ENCODE measurements at regions not wholly inside any gene's neighbourhood (a gene's known extent, or its start where the extent isn't known, plus 50 kb on each side); places are given as distances from the start of the nearest gene placed in this dataset.

- ChIA-PET CTCF (ENCODE audit: low intra/inter-chr PET ratio, low total read pairs) (no interaction called here), POLR2A (no interaction called here)
- intact Hi-C loops (cut with micrococcal nuclease; ENCODE audit: unreplicated experiment) = no loop called here
- no peaks in the 10 kb centered on the region for H3K79me2 ChIP-seq (ENCODE audit: insufficient read depth, low read length)
- no peaks in the 10 kb centered on the region for H4K20me1 ChIP-seq (ENCODE audit: insufficient read depth, low read length)
- ATAC-seq (no peak), DNase-seq (ENCODE audit: low spot score) (no peak), FAIRE-seq (no peak)
- no peaks in the 10 kb centered on the region for H3K27me3 ChIP-seq (ENCODE audit: control insufficient read depth in 1 of 2, insufficient read depth in 2 of 2, low read length in 2 of 2)
- H3K9ac ChIP-seq (ENCODE audit: insufficient read depth, low read depth, low read length) = no peak overlapping the region
- H3K27ac ChIP-seq (ENCODE audit: extremely low read length, insufficient read depth, low read length) = no peak overlapping the region
- in situ Hi-C loops (cut with HindIII; ENCODE audit: extremely low pct_ligation_motif_present, low pct_unique_long_range_greater_than_20kb) = no loop called here
- H3K4me3 ChIP-seq (replicated peaks in 1 of 3; ENCODE audit: insufficient read depth in 1 of 3, low read depth in 2 of 3, low read length in 3 of 3) = no peak overlapping the region
- 2% methylated on average over 2 of the region's 2 CpGs for WGBS (ENCODE audit: low lambda C conversion rate)
- no peaks in the 10 kb centered on the region for H3K4me1 ChIP-seq (ENCODE audit: insufficient read depth, low read length)
- no peaks in the 10 kb centered on the region for H3K36me3 ChIP-seq (replicated peaks in 1 of 2; ENCODE audit: control insufficient read depth in 1 of 2, insufficient read depth in 2 of 2, low read length in 2 of 2)
- H3K9me3 ChIP-seq (ENCODE audit: low read length) = no peaks in the 10 kb centered on the region
- BruUV-seq (replicated peaks) = no TSS peak
- H2AFZ ChIP-seq (ENCODE audit: low read length) = no peak overlapping the region
- H3K4me2 ChIP-seq (ENCODE audit: low read depth, low read length) = no peak overlapping the region
- TF ChIP-seq SMARCE1 (IDR thresholded peaks at IDR 0.05; ENCODE audit: borderline replicate concordance) (no peak), NFYB (CRISPR knock-in tag; IDR thresholded peaks at IDR 0.05) (no peak), ZNF124 (CRISPR knock-in tag; IDR thresholded peaks at IDR 0.05) (no peak), ZNF704 (CRISPR knock-in tag; IDR thresholded peaks at IDR 0.05; ENCODE audit: borderline replicate concordance) (no peak), FOXA1 (IDR thresholded peaks at IDR 0.05) (no peak), FOXA1 (CRISPR knock-in tag; IDR thresholded peaks at IDR 0.05) (no peak), MTA1 (CRISPR knock-in tag; IDR thresholded peaks at IDR 0.05; ENCODE audit: borderline replicate concordance) (no peak), NCOR1 (IDR thresholded peaks at IDR 0.05; ENCODE audit: borderline replicate concordance, low read length) (no peak), ZNF576 (CRISPR knock-in tag; IDR thresholded peaks at IDR 0.05) (no peak), ZNF589 (CRISPR knock-in tag; conservative IDR thresholded peaks at IDR 0.05) (no peak)
- TF ChIP-seq, protein P1, sequence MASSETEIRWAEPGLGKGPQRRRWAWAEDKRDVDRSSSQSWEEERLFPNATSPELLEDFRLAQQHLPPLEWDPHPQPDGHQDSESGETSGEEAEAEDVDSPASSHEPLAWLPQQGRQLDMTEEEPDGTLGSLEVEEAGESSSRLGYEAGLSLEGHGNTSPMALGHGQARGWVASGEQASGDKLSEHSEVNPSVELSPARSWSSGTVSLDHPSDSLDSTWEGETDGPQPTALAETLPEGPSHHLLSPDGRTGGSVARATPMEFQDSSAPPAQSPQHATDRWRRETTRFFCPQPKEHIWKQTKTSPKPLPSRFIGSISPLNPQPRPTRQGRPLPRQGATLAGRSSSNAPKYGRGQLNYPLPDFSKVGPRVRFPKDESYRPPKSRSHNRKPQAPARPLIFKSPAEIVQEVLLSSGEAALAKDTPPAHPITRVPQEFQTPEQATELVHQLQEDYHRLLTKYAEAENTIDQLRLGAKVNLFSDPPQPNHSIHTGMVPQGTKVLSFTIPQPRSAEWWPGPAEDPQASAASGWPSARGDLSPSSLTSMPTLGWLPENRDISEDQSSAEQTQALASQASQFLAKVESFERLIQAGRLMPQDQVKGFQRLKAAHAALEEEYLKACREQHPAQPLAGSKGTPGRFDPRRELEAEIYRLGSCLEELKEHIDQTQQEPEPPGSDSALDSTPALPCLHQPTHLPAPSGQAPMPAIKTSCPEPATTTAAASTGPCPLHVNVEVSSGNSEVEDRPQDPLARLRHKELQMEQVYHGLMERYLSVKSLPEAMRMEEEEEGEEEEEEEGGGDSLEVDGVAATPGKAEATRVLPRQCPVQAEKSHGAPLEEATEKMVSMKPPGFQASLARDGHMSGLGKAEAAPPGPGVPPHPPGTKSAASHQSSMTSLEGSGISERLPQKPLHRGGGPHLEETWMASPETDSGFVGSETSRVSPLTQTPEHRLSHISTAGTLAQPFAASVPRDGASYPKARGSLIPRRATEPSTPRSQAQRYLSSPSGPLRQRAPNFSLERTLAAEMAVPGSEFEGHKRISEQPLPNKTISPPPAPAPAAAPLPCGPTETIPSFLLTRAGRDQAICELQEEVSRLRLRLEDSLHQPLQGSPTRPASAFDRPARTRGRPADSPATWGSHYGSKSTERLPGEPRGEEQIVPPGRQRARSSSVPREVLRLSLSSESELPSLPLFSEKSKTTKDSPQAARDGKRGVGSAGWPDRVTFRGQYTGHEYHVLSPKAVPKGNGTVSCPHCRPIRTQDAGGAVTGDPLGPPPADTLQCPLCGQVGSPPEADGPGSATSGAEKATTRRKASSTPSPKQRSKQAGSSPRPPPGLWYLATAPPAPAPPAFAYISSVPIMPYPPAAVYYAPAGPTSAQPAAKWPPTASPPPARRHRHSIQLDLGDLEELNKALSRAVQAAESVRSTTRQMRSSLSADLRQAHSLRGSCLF (CRISPR knock-in tag; IDR thresholded peaks at IDR 0.05; ENCODE audit: borderline replicate concordance) = no peak
- TF ChIP-seq, protein P2, sequence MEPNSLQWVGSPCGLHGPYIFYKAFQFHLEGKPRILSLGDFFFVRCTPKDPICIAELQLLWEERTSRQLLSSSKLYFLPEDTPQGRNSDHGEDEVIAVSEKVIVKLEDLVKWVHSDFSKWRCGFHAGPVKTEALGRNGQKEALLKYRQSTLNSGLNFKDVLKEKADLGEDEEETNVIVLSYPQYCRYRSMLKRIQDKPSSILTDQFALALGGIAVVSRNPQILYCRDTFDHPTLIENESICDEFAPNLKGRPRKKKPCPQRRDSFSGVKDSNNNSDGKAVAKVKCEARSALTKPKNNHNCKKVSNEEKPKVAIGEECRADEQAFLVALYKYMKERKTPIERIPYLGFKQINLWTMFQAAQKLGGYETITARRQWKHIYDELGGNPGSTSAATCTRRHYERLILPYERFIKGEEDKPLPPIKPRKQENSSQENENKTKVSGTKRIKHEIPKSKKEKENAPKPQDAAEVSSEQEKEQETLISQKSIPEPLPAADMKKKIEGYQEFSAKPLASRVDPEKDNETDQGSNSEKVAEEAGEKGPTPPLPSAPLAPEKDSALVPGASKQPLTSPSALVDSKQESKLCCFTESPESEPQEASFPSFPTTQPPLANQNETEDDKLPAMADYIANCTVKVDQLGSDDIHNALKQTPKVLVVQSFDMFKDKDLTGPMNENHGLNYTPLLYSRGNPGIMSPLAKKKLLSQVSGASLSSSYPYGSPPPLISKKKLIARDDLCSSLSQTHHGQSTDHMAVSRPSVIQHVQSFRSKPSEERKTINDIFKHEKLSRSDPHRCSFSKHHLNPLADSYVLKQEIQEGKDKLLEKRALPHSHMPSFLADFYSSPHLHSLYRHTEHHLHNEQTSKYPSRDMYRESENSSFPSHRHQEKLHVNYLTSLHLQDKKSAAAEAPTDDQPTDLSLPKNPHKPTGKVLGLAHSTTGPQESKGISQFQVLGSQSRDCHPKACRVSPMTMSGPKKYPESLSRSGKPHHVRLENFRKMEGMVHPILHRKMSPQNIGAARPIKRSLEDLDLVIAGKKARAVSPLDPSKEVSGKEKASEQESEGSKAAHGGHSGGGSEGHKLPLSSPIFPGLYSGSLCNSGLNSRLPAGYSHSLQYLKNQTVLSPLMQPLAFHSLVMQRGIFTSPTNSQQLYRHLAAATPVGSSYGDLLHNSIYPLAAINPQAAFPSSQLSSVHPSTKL (CRISPR knock-in tag; IDR thresholded peaks at IDR 0.05) = no peak
- TF ChIP-seq, protein P3, sequence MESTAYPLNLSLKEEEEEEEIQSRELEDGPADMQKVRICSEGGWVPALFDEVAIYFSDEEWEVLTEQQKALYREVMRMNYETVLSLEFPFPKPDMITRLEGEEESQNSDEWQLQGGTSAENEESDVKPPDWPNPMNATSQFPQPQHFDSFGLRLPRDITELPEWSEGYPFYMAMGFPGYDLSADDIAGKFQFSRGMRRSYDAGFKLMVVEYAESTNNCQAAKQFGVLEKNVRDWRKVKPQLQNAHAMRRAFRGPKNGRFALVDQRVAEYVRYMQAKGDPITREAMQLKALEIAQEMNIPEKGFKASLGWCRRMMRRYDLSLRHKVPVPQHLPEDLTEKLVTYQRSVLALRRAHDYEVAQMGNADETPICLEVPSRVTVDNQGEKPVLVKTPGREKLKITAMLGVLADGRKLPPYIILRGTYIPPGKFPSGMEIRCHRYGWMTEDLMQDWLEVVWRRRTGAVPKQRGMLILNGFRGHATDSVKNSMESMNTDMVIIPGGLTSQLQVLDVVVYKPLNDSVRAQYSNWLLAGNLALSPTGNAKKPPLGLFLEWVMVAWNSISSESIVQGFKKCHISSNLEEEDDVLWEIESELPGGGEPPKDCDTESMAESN (CRISPR knock-in tag; conservative IDR thresholded peaks at IDR 0.05) = no peak
These were observed 148.7 kb upstream of the CLEC14A start for GRCh38 chr14:38404616-38405015.

Measured in HepG2 (cell line).